SW480 (cell line): ENCODE measurements at regions not wholly inside any gene's neighbourhood (a gene's known extent, or its start where the extent isn't known, plus 50 kb on each side); places are given as distances from the start of the nearest gene placed in this dataset.

ENCODE experiments used
- DNase-seq: peaks from one replicate; pipeline ENCODE4 v3.0.0-alpha.2; 2016; ENCODE audit warnings: low spot score

DNA sequence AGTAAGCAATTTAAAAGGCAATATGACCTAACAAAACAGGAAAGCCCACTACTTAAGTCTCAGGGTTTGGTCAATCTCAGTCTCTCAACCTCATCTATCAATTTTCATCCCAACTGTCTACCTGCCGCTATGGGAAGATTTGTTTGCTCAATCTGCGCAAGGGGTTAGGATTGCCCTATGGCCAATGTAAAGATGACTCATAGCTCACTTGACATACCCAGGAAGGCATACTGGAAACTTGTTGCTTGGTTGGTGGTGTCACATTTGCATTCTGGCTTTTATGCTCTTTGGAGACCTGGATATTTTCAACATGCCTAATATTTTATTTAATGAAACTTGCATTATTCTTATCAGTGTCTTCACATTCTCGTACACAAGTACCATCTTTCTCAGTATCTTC is 78.1 kb upstream of the TMEM196 start:
- peak; percentile 33 for DNase-seq

DNA sequence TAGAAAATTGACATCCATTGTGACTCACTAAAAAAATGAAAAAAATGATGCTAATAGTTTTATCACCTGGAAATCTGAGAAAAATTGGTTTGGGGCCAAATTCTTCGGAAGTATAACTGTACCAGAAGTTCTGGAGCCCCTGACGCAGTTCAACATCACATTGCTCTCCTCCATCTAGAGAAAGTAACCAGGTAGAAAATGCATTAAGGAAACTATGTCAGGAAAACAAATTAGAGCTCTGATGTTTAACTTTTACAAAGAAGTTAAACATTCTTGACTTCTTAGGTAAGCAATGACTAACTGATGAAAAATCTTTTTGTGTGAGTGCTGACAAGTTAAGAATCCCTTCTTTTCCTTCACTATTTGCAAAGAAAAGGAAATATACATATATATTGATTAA is 61.1 kb upstream of the TMEM196 start:
- no peak for DNase-seq

DNA sequence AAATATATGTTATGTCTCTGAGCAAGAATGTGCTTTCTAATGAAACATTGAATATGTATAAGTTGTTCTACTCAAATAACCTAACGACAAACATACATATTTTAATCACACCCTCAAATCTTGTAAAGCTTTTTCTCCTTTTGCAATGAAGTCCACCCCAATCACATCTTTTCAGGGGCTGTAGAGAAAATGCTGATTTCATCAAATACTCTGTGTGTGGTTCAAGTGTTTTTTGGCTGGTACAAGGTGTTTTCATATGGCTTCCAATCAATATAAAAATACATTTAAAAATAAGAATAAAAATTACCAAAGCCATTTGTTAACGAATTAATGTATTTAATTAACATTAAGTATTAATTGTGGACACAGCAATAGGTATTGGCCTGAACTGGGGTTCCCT is 57.2 kb upstream of the TMEM196 start:
- no peak for DNase-seq
